Neural cell (in vitro differentiated cells): ENCODE measurements at regions not wholly inside any gene's neighbourhood (a gene's known extent, or its start where the extent isn't known, plus 50 kb on each side); places are given as distances from the start of the nearest gene placed in this dataset.
"Not testable (repeated sequence)": the region's sequence is repeated elsewhere in the genome, so short reads cannot be mapped to it uniquely, and the experiment has no call there.

ENCODE experiments used
- POLR2AphosphoS5 ChIP-seq: IDR thresholded peaks from 2 replicates; pipeline ENCODE4 v1.6.1; 2012
- RAD21 ChIP-seq: fragments of 450-650 bp; conservative IDR thresholded peaks from 2 replicates; pipeline ENCODE4 v1.6.1; 2014; ENCODE audit warnings: antibody characterized with exemption, mild to moderate bottlenecking, moderate library complexity
- TF ChIP-seq, protein P1 (sequence below): fragments of 450-650 bp; IDR thresholded peaks from 2 replicates; pipeline ENCODE4 v1.5.1; 2014; ENCODE audit warnings: antibody characterized with exemption, mild to moderate bottlenecking, moderate library complexity; ENCODE audit not compliant: poor library complexity, severe bottlenecking

DNA sequence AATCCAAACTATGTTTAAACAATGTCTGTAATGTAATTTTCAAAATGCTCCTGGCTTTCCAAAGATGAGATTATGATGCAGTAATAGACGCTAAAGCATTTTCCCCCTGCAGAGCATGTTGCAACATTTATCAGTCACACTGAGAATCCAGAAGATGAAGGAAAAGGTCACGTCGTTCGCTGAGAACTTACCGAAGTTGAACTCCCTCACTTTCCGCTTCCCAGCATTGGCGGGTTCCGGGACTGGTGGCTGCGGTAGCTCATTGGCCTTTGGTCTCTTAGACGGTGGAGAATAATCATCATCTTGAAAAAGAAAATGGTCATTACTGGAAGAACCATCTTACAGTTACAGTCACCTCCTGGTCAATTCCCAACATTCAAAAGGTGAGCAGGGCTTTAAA is 124.6 kb downstream of the GTF2IRD2B start:
- TF ChIP-seq, protein P1, sequence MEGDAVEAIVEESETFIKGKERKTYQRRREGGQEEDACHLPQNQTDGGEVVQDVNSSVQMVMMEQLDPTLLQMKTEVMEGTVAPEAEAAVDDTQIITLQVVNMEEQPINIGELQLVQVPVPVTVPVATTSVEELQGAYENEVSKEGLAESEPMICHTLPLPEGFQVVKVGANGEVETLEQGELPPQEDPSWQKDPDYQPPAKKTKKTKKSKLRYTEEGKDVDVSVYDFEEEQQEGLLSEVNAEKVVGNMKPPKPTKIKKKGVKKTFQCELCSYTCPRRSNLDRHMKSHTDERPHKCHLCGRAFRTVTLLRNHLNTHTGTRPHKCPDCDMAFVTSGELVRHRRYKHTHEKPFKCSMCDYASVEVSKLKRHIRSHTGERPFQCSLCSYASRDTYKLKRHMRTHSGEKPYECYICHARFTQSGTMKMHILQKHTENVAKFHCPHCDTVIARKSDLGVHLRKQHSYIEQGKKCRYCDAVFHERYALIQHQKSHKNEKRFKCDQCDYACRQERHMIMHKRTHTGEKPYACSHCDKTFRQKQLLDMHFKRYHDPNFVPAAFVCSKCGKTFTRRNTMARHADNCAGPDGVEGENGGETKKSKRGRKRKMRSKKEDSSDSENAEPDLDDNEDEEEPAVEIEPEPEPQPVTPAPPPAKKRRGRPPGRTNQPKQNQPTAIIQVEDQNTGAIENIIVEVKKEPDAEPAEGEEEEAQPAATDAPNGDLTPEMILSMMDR = not testable (repeated sequence)
- TF ChIP-seq POLR2AphosphoS5, RAD21: not testable (repeated sequence)
